KBM-7 (cell line): ENCODE measurements at regions not wholly inside any gene's neighbourhood (a gene's known extent, or its start where the extent isn't known, plus 50 kb on each side); places are given as distances from the start of the nearest gene placed in this dataset.

Experiments
- DNase-seq: peaks from one replicate; pipeline ENCODE4 v3.0.0-alpha.2; 2015
- in situ Hi-C: fragments of 300-500 bp; cut with MboI; formaldehyde crosslinking; loops from 2 replicates; pipeline ENCODE4 v1.14.3; 2020; ENCODE audit warnings: low sequenced_read_pairs, low pct_unique_long_range_greater_than_20kb, mixed read lengths

DNA sequence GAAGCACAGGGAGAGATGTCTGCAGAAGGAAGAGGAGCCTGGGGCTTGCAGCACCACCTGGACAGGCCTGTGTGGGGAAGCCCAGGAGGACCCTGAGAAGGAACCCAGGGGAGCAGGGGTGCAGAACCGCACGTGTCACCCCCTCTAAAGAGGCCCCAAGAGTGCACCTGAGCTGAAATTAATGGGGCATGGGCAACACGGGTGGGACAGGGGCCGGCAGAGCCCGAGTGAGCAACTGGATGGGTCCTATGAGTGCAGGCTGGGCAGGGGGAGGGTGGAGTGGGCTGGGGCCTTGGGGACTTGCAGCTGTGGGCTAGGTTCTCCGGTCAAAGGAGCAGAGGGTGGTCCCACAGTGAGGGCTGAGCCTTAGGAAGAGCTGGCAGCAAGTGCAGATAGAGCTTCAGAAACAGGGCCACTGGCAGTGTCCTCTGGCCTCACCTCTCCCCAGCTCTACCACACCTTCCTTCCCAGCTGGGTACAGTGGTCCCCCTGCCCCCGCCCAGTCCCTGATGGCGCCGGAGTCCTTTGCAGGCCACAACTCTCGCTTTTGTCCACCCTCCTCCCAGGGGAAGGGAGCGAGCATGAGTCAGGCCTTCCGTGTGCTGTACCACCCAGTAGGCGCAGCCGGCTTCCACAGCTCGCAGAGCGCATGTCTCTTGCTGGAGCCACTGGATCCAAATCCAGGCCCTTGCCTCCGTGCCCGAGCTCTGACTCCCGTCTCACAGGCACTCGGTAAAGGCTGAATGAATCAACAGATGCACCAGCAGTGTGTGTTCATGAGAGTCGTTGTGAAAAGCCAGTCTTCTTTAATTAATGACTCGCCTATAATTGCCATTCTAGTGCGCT is 131.6 kb downstream of the HMX1 start:
- in situ Hi-C loops, result no loop called here
- no peak for DNase-seq

DNA sequence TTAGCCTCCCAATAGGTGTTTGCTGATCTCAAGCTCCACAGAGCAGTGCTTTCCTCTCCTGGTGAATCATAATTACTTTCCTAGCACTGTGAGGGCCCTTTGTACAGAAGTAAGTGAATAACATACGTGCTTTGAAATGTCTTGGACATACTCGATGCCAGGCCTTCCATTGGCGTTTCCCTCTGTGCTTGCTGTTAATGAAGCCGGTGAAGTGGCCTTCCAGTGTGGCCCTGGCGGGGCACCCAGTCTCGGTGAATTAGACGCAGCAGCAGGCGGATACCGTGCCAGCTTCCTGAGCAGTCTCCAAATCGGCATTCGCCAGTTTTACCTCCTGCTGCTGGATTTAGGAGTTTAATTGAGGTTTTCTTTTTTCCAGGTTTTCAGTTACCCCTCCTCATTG is 132.3 kb downstream of the HMX1 start:
- in situ Hi-C loops, result no loop called here
- DNase-seq, result no peak

DNA sequence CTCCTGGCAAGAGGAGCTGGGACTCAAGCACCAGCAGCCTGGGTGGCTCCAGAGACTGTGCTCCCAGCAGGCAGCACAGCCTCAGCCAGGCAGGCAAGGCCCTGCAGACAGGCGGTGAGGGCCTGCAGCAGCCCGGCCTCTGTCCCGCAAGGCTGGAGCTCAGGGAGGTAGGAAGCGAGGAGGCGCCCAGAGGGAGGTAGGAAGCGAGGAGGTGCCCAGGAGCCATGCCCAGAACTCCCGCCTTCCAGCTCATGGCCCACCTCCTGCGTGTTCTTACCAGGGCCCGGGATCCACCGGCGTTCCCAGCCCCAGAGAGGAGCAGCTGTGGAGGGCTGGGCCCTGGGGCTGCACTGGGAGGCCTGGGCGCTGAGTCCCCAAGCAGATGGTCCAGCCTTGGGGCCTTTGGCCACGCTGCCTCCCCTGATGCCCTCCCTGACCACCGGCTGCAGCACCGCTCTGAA is 133.1 kb downstream of the HMX1 start:
- in situ Hi-C loops, result no loop called here
- DNase-seq, result no peak

DNA sequence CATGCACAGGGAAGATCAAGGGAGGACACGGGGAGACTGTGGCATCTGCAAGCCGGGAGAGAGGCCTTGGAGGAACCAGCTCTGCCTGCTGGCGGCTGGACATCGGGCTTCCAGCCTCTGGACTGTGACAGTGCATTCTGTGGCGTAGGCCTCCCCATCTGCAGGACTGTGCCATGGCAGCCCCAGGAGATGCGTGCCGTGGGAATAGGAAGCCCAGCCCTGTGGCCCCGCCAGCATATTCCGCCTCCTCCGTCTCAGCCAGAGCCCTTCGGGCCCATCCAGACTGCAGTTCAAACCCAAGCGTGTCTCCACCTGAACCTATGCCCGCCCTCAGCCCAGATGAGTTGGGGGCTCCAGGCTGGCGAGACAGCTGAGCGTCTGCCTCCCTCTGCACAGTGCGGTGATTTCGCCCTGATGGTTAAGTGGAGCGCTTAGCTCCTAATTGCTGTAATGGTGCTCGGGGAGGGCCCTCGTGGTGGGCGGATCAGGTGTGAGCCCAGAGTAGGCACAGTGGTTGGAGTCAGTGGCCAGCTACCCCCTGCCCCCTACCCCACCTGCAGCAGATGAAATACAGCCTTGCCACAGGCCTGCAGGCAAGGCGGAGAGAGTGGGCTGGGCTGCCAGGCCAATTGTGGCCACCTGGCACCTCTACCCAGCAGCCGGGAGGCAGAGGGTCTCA is 133.9 kb downstream of the HMX1 start:
- no peak for DNase-seq
- in situ Hi-C loops, result no loop called here

DNA sequence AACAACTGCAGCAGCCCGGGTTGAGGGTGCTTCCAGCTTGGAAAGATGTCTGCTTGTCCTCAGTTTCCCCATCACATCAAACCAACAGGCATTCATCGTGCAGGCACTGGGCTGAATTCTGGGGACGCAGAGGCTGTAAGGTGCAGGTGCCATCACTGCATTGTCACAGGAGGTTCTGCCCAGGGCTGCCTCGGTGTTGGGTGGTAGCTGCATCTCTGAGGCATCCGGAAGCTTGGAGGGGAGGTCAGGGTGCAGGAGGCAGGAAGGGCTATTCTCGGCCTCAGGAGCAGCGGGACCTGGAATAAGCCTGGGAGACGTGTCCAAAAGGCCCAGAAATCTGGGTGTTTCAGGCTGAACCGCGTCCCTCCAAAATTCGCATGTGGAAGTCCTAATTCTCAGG is 134.6 kb downstream of the HMX1 start:
- in situ Hi-C loops, result no loop called here
- no peak for DNase-seq

DNA sequence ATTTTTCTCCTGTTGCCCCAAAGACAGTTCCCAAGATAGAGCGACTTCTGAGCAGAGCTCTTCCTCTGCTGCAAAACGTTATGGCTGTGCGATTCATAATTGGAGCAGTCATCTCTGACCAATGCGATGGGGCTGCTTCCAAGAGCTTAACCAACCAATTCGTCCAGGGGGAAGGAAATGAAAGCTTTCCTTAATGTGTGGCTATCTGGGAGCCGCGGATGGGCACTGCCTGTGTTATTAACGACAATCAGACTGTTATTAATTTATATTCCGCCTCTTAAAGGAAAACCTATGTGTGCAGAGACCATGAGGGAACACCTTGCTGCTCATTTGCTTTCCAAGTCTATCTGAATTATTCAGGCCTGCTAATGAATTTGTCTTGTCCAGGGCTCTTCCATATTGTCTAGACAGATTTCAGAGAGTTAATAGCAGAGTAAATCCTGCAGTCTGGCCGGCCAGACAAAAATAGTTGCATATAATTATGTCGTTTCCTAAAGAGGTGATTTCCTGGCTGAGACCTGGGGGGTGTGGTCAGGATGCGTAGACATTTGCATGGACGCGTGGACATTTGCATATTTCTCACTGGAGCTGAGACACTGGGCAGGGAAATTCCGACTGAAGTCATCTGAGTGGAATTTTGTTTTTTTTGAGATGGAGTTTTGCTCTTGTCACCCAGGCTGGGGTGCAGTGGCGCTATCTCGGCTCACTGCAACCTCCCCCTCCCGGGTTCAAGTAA is 135.4 kb downstream of the HMX1 start:
- no peak for DNase-seq
- in situ Hi-C loops, result no loop called here

DNA sequence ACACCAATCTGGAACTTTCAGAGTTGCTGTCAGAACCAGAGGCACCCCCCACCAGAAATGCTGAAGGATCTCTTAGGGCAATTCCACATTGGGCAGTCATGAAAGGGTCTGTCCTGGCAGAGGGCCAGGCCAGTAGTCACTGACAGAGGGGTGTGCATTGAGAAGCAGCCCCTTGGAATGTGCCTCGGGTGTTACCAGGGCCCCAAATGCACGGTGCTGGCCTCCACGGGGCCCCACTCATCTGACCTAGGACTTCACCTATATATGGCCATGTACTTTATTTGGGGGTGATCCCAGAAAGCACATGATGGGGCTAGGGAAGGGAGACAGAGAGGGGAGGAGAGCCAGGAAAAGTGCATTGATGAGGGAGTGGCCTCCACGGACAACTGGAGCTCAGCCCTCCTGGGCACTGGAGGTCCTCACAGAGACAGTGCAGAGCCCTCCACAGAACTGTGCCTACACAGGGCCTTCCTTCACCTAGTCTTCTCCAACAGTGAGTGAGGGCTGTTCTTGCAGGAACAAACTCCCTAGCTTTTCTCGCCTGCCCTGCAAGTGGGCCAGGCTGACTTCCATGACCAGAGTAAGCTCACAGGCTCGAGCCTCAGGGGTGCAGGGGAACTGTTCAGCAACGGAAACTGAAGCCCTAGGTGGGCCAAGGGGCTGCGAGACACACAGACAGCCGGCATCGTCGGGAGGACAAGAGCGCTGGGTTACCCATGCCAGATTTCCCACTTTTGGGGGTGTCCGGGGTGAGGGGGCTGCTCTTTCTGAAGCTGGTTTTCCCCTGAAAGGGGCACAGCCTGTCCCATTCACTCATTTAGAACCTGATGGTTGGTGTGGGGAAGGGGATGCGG is 136.2 kb downstream of the HMX1 start:
- in situ Hi-C loops, result no loop called here
- no peak for DNase-seq

DNA sequence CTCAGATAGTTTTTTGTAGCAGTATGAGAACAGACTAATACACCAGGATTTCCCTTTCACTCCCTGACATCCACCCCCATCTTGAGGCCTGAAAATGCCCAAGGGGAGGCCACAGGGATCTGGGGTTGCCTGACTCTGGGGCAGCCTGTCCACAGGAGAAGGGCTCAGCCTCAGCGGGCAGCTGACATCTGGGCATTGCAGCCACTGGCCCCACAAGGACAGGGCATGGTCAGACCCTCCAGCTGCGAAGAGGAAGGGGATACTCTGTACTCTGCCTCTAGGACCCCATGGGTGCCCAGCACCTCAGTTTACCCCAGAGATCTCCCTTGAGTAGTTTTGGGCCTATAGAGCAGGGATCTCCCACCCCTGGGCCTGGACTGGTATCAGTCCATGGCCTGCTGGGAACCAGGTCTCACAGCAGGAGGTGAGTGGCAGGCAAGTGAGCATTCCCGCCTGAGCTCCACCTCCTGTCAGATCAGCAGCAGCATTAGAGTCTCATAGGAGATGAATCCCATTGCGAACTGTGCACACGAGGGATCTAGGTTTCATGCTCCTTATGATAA is 138.9 kb downstream of the HMX1 start:
- in situ Hi-C loops, result no loop called here
- no peak for DNase-seq

DNA sequence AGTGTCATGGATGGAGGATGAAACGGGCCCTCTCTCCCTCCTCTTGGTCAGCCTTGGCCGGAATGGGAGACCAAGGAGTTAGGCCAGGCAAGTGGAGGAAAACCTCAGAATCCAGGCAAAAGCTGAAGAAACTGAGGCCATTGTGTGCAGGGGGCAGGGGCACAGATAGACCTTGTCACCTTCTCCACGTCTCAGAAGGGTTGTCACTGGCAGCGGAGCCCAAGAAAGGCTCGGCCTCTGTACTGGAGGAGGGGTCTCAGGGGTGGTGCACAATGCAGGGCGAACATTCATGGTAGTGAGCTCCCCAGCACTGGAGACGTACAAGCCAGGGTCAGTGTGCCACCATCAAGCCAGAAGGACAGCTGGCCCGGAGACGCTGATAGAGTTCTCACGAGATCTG is 139.5 kb downstream of the CPZ start:
- DNase-seq, result no peak

DNA sequence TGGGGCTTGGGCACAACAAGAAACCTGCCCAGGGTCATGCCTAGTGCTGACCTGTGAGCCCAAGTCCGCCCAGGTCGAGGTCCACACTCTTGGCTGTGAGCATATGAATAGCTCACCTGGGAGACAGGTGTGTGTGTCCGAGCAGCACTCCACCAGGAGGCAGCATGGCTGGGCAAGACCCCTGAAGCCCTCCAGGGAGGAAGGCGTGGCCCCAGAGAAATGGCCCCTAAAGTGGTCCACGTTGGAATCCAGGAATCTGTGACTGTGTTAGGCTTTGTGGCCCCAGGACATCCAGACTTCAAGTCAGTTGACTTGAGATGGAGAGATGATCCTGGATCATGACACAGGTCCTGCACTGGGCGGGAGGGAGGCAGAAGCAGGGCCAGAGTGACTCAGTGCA is 138.8 kb downstream of the CPZ start:
- in situ Hi-C loops, result no loop called here
- DNase-seq, result no peak

More for the DNA sequence above, 139.5 kb downstream of the CPZ start:
- in situ Hi-C loops, result no loop called here

DNA sequence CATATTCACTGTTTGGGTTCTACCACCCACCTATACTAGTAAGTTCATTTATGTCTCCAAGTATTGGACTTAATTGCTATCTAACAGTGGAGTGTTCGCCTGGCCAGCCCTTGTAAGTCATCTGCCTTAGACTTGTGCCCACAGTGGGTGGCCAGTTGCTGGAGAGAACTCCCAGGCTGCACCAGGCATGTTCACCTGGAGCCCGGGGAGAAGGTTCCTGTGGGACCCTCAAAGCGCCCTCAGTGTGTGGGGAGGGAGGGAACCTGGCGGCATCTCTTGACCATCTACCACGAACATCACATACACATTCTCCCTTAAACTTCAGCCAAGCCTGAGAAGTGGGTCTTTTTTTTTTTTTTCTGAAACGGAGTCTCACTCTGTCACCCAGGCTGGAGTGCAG is 138.1 kb downstream of the CPZ start:
- no peak for DNase-seq
- in situ Hi-C loops, result no loop called here

DNA sequence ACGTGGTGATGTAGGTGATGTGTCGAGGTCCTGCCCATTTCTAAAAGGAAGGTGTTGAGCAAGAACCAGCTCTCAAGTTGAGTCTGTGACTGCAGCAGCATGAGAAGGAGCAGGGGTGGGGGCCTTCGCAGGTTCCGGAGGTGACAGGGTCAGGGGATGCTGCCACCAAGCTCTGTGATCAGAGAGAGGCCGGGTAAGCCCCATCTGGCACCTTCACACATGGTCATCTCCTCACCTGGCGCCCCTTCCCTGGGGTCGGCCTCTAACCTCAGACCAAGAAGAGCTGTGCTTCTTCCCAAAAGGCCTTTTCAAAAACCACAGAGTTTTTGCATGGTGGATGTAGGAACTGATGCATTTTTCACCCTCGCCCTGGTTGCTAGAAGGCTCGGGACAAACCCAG is 137.6 kb downstream of the CPZ start:
- in situ Hi-C loops, result no loop called here
- DNase-seq, result no peak

DNA sequence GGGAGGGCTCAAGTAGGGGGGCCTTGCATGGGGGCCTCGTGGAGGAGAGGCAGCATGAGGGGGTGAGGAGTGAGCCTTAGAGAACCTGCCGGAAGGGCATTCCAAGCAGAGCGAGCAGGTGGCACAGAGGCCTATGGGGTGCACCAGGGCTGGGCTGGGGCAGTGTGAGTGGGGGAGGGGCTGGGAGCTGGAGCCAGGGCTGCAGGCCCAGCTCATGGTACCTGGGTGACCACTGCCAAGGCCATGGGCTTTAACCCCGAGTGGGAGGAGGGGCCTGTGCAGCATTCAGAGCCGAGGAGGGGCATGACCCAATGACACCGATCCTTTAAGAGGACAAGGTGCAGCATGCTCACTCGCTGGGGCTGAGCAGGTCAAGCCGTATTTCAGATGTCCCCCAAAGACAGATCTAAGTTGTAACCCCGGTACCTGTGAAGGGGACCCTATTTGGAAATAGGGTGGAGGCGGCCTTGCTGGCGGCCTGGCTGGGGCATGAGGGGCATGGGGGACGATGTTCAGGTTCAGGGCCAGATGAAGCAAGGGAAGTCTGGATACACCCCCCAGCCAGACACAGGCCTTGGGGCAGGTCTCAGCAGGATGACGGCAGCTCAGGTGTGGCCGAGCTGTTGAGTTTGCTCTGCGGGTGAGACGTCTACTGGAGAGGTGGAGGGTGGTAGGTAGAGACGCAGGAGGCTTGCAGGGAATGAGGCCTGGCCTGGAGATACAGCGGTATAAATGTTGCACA is 137.0 kb downstream of the CPZ start:
- DNase-seq, result no peak
- in situ Hi-C loops, result no loop called here

DNA sequence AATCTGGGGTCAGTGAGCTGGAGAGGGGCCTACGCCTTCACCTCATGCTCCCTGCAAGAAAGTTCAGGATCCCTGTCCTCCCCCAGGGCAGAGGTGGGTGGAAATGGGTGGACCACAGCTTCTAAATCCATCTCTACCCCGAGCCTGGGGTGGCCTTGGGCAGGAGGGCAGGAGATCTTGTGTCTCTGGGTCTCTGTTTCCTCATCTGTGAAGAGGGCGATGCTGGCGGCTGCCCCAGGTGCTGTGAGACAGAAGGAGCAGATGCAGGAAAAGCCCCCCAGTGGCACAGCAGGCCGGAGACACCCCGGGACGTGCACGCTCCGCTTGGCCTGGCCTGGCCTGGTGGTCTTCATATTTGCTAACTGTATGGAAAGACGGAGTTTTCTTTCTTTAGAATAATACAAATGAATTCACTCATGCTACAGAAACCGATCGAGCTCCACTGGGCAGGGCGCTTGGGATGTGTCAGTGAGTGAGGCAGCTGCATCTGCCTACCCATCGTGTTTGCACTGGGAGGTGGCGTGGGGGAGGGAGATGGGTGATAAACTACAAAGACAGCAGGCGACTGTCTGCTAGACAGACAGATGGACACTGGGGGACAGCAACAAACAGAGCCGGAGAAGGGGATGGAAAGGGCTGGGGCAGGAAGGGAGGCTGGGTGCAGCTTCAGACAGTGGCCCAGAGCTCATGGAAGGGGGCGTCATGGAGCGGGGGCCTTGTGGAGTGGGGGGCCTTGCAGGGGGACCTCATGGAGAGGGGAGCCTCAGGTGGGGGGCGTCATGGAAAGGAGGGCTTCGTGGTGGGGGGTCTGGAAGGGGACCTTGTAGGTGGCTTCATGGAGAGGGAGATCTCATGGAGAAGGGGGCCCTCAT is 136.2 kb downstream of the CPZ start:
- DNase-seq, result no peak
- in situ Hi-C loops, result no loop called here

DNA sequence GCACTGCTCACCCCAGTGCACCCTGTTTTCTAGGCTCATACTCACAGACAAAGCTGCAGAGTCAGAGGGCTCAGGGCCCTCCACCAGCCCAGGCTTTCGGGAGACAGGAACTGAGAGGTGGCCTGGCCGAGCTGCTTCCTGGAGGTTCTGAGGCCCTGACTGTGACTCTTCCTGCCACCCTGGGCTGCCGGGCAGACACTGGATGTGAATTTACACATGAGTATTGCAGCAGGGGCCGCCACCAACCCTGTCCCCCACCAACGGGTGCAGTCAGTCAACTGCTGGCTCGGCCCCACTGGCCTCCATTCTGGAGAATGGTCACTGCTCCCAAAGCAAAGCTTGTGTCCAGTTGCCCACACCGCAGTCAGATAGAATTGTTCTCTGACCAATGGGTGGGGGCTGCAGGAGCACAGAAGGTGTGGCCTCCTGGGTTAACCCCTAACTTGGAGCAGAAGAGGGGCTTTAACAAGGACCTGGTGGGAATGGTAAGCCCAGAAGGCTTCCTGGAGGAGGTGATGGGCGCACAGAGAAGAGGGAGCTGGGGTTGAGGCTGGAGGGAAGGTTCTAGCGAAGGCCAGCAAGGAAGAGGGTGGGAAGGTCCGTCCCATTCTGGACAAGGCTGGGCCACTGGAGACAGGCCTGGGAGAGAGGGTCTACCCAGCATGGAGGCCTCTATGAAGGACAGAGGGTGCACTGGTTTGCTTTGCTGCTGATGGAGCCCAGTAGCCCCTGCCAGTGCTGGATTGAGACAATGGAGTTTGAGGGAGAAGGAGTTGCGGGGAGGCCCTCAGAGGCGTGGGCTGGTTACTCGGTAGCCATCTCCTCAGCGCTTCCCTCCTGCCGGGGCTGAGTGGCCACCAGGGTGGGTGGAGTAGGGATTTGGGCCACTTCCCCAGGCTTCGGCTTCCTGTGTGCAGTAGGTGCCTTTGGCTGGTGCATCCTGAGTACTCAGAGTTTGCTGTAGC is 135.3 kb downstream of the CPZ start:
- DNase-seq, result no peak
- in situ Hi-C loops, result no loop called here

DNA sequence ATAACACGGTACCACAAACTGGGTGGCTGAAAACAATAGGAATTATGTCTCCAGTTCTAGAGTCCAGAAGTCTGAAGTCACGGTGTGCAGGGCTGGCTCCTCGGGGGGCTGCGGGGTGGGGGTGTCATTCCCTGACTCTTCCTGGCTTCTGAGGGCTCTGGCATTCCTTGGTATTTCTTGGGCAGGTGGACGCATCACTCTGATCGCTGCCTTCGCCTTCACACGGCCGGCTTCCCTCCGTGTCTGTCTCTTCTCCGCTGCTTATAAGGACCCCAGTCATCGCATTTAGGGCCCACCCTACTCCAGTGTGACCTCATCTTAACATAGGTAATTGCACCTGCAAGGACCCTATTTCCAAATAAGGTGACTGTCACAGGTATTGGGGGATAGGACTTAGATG is 134.6 kb downstream of the CPZ start:
- no peak for DNase-seq
- in situ Hi-C loops, result no loop called here
